ENCODE measurements at regions not wholly inside any gene's neighbourhood (a gene's known extent, or its start where the extent isn't known, plus 50 kb on each side); places are given as distances from the start of the nearest gene placed in this dataset.

- Histone ChIP-seq H3K4me1 (replicated peaks in 1 of 2; ENCODE audit: control insufficient read depth in 2 of 2, insufficient read depth in 2 of 2, low read length in 2 of 2) (no peaks in the 10 kb centered on the region), H4K20me1 (replicated peaks; ENCODE audit: control insufficient read depth, insufficient read depth, low read length) (no peaks in the 10 kb centered on the region), H2AFZ (ENCODE audit: low read depth, low read length) (no peak overlapping the region), H3K27ac (ENCODE audit: extremely low read depth, low read depth, low read length) (no peak overlapping the region), H3K4me2 (ENCODE audit: insufficient read depth, low read length) (no peak overlapping the region), H3K9ac (ENCODE audit: insufficient read depth in 1 of 2, low read depth in 2 of 2, low read length in 2 of 2) (no peak overlapping the region), H3K9me1 (ENCODE audit: control insufficient read depth, insufficient read depth, low read length) (no peaks in the 10 kb centered on the region), H3K4me3 (no peak overlapping the region), H3K9me3 (replicated peaks; ENCODE audit: control insufficient read depth, insufficient read depth, low read depth, low read length) (no peaks in the 10 kb centered on the region), H3K79me2 (ENCODE audit: control insufficient read depth, insufficient read depth, low read length) (no peaks in the 10 kb centered on the region), H3K27me3 (ENCODE audit: control insufficient read depth in 2 of 2, insufficient read depth in 2 of 2, low read length in 2 of 2) (no peaks in the 10 kb centered on the region), H3K36me3 (ENCODE audit: control insufficient read depth, insufficient read depth, low read length) (no peaks in the 10 kb centered on the region)
- no peak for TF ChIP-seq STAT5A (IDR thresholded peaks at IDR 0.05; ENCODE audit: borderline replicate concordance, low read length)
- peak; percentile 85; the same call in 1 of the 2 replicates for TF ChIP-seq RREB1 (CRISPR knock-in tag; IDR thresholded peaks at IDR 0.05)
- intact Hi-C loops (cut with micrococcal nuclease), result no loop called here
- POLR2A ChIA-PET, result no interaction called here
- BruUV-seq (replicated peaks), result no TSS peak
- CTCF ChIA-PET (ENCODE audit: low intra/inter-chr PET ratio), result no interaction called here
- no peak for ATAC-seq
- DNase-seq (ENCODE audit: extremely low read depth in 1 of 4, low spot score in 3 of 4), result peak in 1 of 4 experiments; percentile 3
- in situ Hi-C loops (cut with MboI), result no loop called here
- no peak for FAIRE-seq
- 0% methylated on average over 5 of the region's 5 CpGs for WGBS (ENCODE audit: insufficient coverage, low coverage, missing lambda C conversion rate)
Observed at GRCh38 chr12:115158816-115159215, 474.8 kb upstream of the TBX3 start.

Data from K562 (cell line).